ENCODE measurements at regions not wholly inside any gene's neighbourhood (a gene's known extent, or its start where the extent isn't known, plus 50 kb on each side); places are given as distances from the start of the nearest gene placed in this dataset.
"Not testable (repeated sequence)": the region's sequence is repeated elsewhere in the genome, so short reads cannot be mapped to it uniquely, and the experiment has no call there.

- not testable (repeated sequence) for TF ChIP-seq CTCF, POLR2A (IDR thresholded peaks at IDR 0.05)
Measured at GRCh38 chr1:187946661-187947060, 1117.9 kb downstream of the PLA2G4A start.

Data from right lobe of liver (tissue), 4 donors.